H9 (cell line): ENCODE measurements at regions not wholly inside any gene's neighbourhood (a gene's known extent, or its start where the extent isn't known, plus 50 kb on each side); places are given as distances from the start of the nearest gene placed in this dataset.

Experiments used
- DNase-seq: peaks from one replicate; pipeline ENCODE4 v3.0.0-alpha.2; 2017
- H2AFZ ChIP-seq: one replicate; pipeline ENCODE4 v1.6.1; 2013; ENCODE audit warnings: mild to moderate bottlenecking, low read length, control low read depth, moderate library complexity
- H2AK5ac ChIP-seq: 2 replicates; pipeline ENCODE4 v1.6.1; 2013; ENCODE audit warnings: low read length, control low read depth, mixed read lengths; ENCODE audit not compliant: insufficient read length
- H2BK120ac ChIP-seq: one replicate; pipeline ENCODE4 v1.6.1; 2013; ENCODE audit warnings: low read depth, mild to moderate bottlenecking, low read length, control low read depth, inconsistent platforms; ENCODE audit not compliant: poor library complexity, severe bottlenecking
- H2BK12ac ChIP-seq: 2 replicates; pipeline ENCODE4 v1.6.1; 2013; ENCODE audit warnings: low read length, control low read depth, mixed read lengths, low read depth; ENCODE audit not compliant: insufficient read length
- H2BK15ac ChIP-seq: 2 replicates; pipeline ENCODE4 v1.6.1; 2013; ENCODE audit warnings: low read depth, low read length, control low read depth
- H2BK20ac ChIP-seq: one replicate; pipeline ENCODE4 v1.6.1; 2013; ENCODE audit warnings: low read depth, mild to moderate bottlenecking, low read length, control low read depth, inconsistent platforms; ENCODE audit not compliant: poor library complexity, severe bottlenecking
- H2BK5ac ChIP-seq: 2 replicates; pipeline ENCODE4 v1.6.1; 2013; ENCODE audit warnings: low read length, control low read depth, mixed read lengths; ENCODE audit not compliant: insufficient read length
- H3K14ac ChIP-seq: 2 replicates; pipeline ENCODE4 v1.6.1; 2013; ENCODE audit warnings: low read length, control low read depth; ENCODE audit not compliant: insufficient read depth
- H3K18ac ChIP-seq: 2 replicates; pipeline ENCODE4 v1.6.1; 2013; ENCODE audit warnings: low read depth, mild to moderate bottlenecking, mixed read lengths, low read length, control low read depth; ENCODE audit not compliant: insufficient read length
- H3K23ac ChIP-seq: 2 replicates; pipeline ENCODE4 v1.6.1; 2013; ENCODE audit warnings: low read length, control low read depth, mixed read lengths, low read depth; ENCODE audit not compliant: insufficient read length
- H3K23me2 ChIP-seq: 2 replicates; pipeline ENCODE4 v1.6.1; 2013; ENCODE audit warnings: low read depth, mild to moderate bottlenecking, mixed read lengths, low read length, control low read depth; ENCODE audit not compliant: insufficient read length, poor library complexity, severe bottlenecking
- H3K27ac ChIP-seq: 2 replicates; pipeline ENCODE4 v1.5.1; 2013; ENCODE audit warnings: low read length, control low read depth, mixed read lengths, low read depth; ENCODE audit not compliant: insufficient read length
- H3K27me3 ChIP-seq: 2 replicates; pipeline ENCODE4 v1.6.1; 2013; ENCODE audit warnings: low read length, control low read depth, inconsistent platforms; ENCODE audit not compliant: insufficient read depth
- H3K4ac ChIP-seq: 2 replicates; pipeline ENCODE4 v1.6.1; 2013; ENCODE audit warnings: low read depth, mild to moderate bottlenecking, control low read depth, inconsistent platforms, low read length, moderate library complexity
- H3K4me1 ChIP-seq: 2 replicates; pipeline ENCODE4 v1.6.1; 2013; ENCODE audit warnings: low read length, control low read depth, inconsistent platforms; ENCODE audit not compliant: insufficient read depth
- H3K4me2 ChIP-seq: 2 replicates; pipeline ENCODE4 v1.6.1; 2013; ENCODE audit warnings: low read length, control low read depth, mixed read lengths; ENCODE audit not compliant: insufficient read length, insufficient read depth
- H3K56ac ChIP-seq: 2 replicates; pipeline ENCODE4 v1.6.1; 2013; ENCODE audit warnings: low read depth, mild to moderate bottlenecking, mixed read lengths, low read length, control low read depth; ENCODE audit not compliant: insufficient read length
- H3K79me1 ChIP-seq: 2 replicates; pipeline ENCODE4 v1.6.1; 2013; ENCODE audit warnings: low read depth, mild to moderate bottlenecking, moderate library complexity, low read length, control low read depth, inconsistent platforms; ENCODE audit not compliant: insufficient read depth, poor library complexity, severe bottlenecking
- H3K79me2 ChIP-seq: 2 replicates; pipeline ENCODE4 v1.6.1; 2013; ENCODE audit warnings: low read length, control low read depth, inconsistent platforms; ENCODE audit not compliant: insufficient read depth
- H3K9ac ChIP-seq: 2 replicates; pipeline ENCODE4 v1.6.1; 2013; ENCODE audit warnings: low read length, control low read depth, mixed read lengths; ENCODE audit not compliant: insufficient read length; ENCODE audit errors: extremely low read depth
- H3K9me3 ChIP-seq: one replicate; pipeline ENCODE4 v1.6.1; 2013; ENCODE audit warnings: low read depth, low read length, inconsistent platforms; ENCODE audit not compliant: control insufficient read depth
- H3T11ph ChIP-seq: one replicate; pipeline ENCODE4 v1.6.1; 2013; ENCODE audit warnings: mild to moderate bottlenecking, low read length, control low read depth, inconsistent platforms
- H4K20me1 ChIP-seq: one replicate; pipeline ENCODE4 v1.6.1; 2013; ENCODE audit not compliant: control insufficient read depth, insufficient read length, insufficient read depth
- H4K5ac ChIP-seq: 2 replicates; pipeline ENCODE4 v1.6.1; 2013; ENCODE audit warnings: low read depth, mild to moderate bottlenecking, mixed read lengths, low read length, control low read depth; ENCODE audit not compliant: insufficient read length
- H4K8ac ChIP-seq: replicated peaks from 2 replicates; pipeline ENCODE4 v1.6.1; 2013; ENCODE audit warnings: low read length, control low read depth, mixed read lengths, low read depth; ENCODE audit not compliant: insufficient read length
- H4K91ac ChIP-seq: 2 replicates; pipeline ENCODE4 v1.6.1; 2013; ENCODE audit warnings: low read depth, mild to moderate bottlenecking, moderate library complexity, mixed read lengths, low read length, control low read depth; ENCODE audit not compliant: insufficient read length
- H3K27ac Mint-ChIP-seq, 3 experiments: 2 replicates in 2 of 3; 3 replicates in 1 of 3; pipeline ENCODE4 v1.8.0; 2020 to 2021; ENCODE audit warnings: mixed read lengths in 3 of 3, mild to moderate bottlenecking in 1 of 3, moderate library complexity in 1 of 3
- H3K27me3 Mint-ChIP-seq: 2 replicates; pipeline ENCODE4 v1.8.0; 2021; ENCODE audit warnings: low read depth, mild to moderate bottlenecking, moderate library complexity, mixed read lengths
- H3K36me3 Mint-ChIP-seq, 3 experiments: 2 replicates in 2 of 3; 3 replicates in 1 of 3; pipeline ENCODE4 v1.8.0; 2020 to 2021; ENCODE audit warnings: low read depth in 3 of 3, mixed read lengths in 3 of 3; ENCODE audit not compliant: insufficient read depth in 1 of 3
- H3K4me1 Mint-ChIP-seq, 2 experiments: 2 replicates each; pipeline ENCODE4 v1.8.0; 2020; ENCODE audit warnings: mixed read lengths in 2 of 2
- H3K4me3 Mint-ChIP-seq, 2 experiments: 2 replicates in 1 of 2; 3 replicates in 1 of 2; pipeline ENCODE4 v1.8.0; 2020 to 2021; ENCODE audit warnings: mild to moderate bottlenecking in 2 of 2, mixed read lengths in 2 of 2, moderate library complexity in 1 of 2
- H3K9me3 Mint-ChIP-seq, 2 experiments: 2 replicates in 1 of 2; 3 replicates in 1 of 2; pipeline ENCODE4 v1.8.0; 2020; ENCODE audit warnings: mild to moderate bottlenecking in 2 of 2, mixed read lengths in 2 of 2, moderate library complexity in 1 of 2
- CTCF ChIP-seq: fragments of 200-600 bp; sonication (generic); conservative IDR thresholded peaks from 3 replicates; pipeline ENCODE4 v1.8.0; 2021; ENCODE audit warnings: antibody characterized with exemption, mild to moderate bottlenecking
- WGBS: extraction: QIAGEN DNeasy Blood & Tissue Kit; methylation state at CpG from one replicate; pipeline ENCODE4 v1.1.7; 2013; ENCODE audit warnings: missing lambda C conversion rate, low lambda C conversion rate, mixed read lengths; ENCODE audit not compliant: insufficient read length; ENCODE audit errors: extremely low coverage; 5-methylcytosine and 5-hydroxymethylcytosine counted together

GRCh38 chr14:66001356-66001755, 484.8 kb upstream of the CCDC196 start:
- H3T11ph ChIP-seq: no peak overlapping the region
- H3K23ac ChIP-seq: no peak overlapping the region
- no peak overlapping the region for H2BK20ac ChIP-seq
- DNase-seq: no peak
- H3K4me2 ChIP-seq: no peak overlapping the region
- no peak overlapping the region for H2AFZ ChIP-seq
- H3K27me3 ChIP-seq: no peaks in the 10 kb centered on the region
- H3K4me3 Mint-ChIP-seq: no peak overlapping the region
- peaks cover 2% of the 10 kb centered on the region; the same call in 1 of the 2 replicates for H3K4me1 ChIP-seq
- no peak overlapping the region for H4K91ac ChIP-seq
- no peak overlapping the region for H2BK12ac ChIP-seq
- H3K9me3 Mint-ChIP-seq: peaks cover 46 to 52% of the 10 kb centered on the region in 2 experiments
- H3K56ac ChIP-seq: no peak overlapping the region
- no peak overlapping the region for H3K14ac ChIP-seq
- H4K5ac ChIP-seq: no peak overlapping the region
- H3K18ac ChIP-seq: no peak overlapping the region
- no peak overlapping the region for H3K27ac Mint-ChIP-seq
- no peak overlapping the region for H3K27ac ChIP-seq
- peaks cover 34 to 51% (median 39%) of the 10 kb centered on the region in 3 experiments for H3K36me3 Mint-ChIP-seq
- peaks cover 30 to 36% of the 10 kb centered on the region in 2 experiments for H3K4me1 Mint-ChIP-seq
- no peaks in the 10 kb centered on the region for H3K23me2 ChIP-seq
- H4K20me1 ChIP-seq: no peaks in the 10 kb centered on the region
- peaks cover 25% of the 10 kb centered on the region for H3K9me3 ChIP-seq
- no peak overlapping the region for H2BK5ac ChIP-seq
- H4K8ac ChIP-seq: no peak overlapping the region
- peaks cover 4% of the 10 kb centered on the region; the same call in 1 of the 2 replicates for H3K27me3 Mint-ChIP-seq
- no peaks in the 10 kb centered on the region for H3K79me2 ChIP-seq
- TF ChIP-seq CTCF: no peak
- no peak overlapping the region for H2BK120ac ChIP-seq
- no peaks in the 10 kb centered on the region for H3K79me1 ChIP-seq
- H3K9ac ChIP-seq: no peak overlapping the region
- WGBS: no CpG with 5 or more reads among the region's 2 CpGs
- H3K4ac ChIP-seq: no peak overlapping the region
- H2BK15ac ChIP-seq: no peak overlapping the region
- no peak overlapping the region for H2AK5ac ChIP-seq
